Duodenal mucosa (tissue), 2 donors: ENCODE measurements at regions not wholly inside any gene's neighbourhood (a gene's known extent, or its start where the extent isn't known, plus 50 kb on each side); places are given as distances from the start of the nearest gene placed in this dataset.

ENCODE experiments used
- H3K27ac ChIP-seq: one replicate; pipeline ENCODE4 v1.7.0; 2013; ENCODE audit warnings: low read depth, low read length
- H3K27me3 ChIP-seq, 2 donors: one replicate each; pipeline ENCODE4 v1.7.0; 2013; ENCODE audit warnings: low read length in 2 of 2, control low read depth in 1 of 2; ENCODE audit not compliant: insufficient read depth in 2 of 2, control insufficient read depth in 1 of 2
- H3K36me3 ChIP-seq, 2 donors: one replicate each; pipeline ENCODE4 v1.7.0; 2013; ENCODE audit warnings: low read length in 2 of 2, control low read depth in 1 of 2; ENCODE audit not compliant: insufficient read depth in 2 of 2, control insufficient read depth in 1 of 2
- H3K4me1 ChIP-seq, 2 donors: one replicate each; pipeline ENCODE4 v1.7.0; 2013; ENCODE audit warnings: low read length in 2 of 2, control low read depth in 1 of 2; ENCODE audit not compliant: insufficient read depth in 2 of 2, control insufficient read depth in 1 of 2
- H3K4me3 ChIP-seq, 2 donors: one replicate each; pipeline ENCODE4 v1.7.0; 2013; ENCODE audit warnings: low read length in 2 of 2, low read depth in 1 of 2
- H3K9ac ChIP-seq, 2 donors: one replicate each; pipeline ENCODE4 v1.7.0; 2013; ENCODE audit warnings: low read length in 2 of 2, low read depth in 1 of 2
- H3K9me3 ChIP-seq, 2 donors: one replicate each; pipeline ENCODE4 v1.7.0; 2013; ENCODE audit warnings: low read length in 2 of 2, control low read depth in 1 of 2; ENCODE audit not compliant: control insufficient read depth in 1 of 2

DNA sequence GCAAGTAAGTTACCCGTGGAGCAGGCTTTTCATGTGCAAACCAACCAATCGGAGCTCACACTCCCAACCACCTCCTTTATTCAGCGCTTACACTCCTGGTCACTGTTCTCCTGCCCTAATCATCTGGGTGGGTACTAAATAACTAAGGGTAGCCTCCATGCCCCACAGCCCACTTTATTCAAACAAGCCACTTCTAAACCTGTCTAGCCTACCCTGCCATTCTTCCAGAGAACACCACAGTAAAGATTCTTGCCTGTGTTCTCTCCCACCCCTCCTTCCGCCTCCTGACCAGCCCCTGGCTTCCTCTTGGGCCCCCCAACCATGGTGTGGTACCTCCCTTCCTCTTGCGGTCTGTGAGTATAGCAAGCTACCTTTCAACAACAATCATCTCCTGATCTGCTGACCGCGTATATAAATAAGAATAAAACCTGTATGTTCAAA, 581.9 kb downstream of the VRK1 start:
- Histone ChIP-seq H3K9ac (no peak overlapping the region), H3K9me3 (peaks cover 0 to 7% of the 10 kb centered on the region in 2 donors), H3K4me1 (no peaks in the 10 kb centered on the region), H3K4me3 (no peak overlapping the region), H3K36me3 (no peaks in the 10 kb centered on the region), H3K27ac (no peak overlapping the region), H3K27me3 (no peaks in the 10 kb centered on the region)

- Histone ChIP-seq H3K9ac (no peak overlapping the region), H3K4me1 (no peaks in the 10 kb centered on the region), H3K9me3 (peaks cover 0 to 7% of the 10 kb centered on the region in 2 donors), H3K27me3 (no peaks in the 10 kb centered on the region), H3K4me3 (no peak overlapping the region), H3K27ac (no peak overlapping the region), H3K36me3 (no peaks in the 10 kb centered on the region)
Observed at GRCh38 chr14:97380539-97380941, 583.4 kb downstream of the VRK1 start.

GRCh38 chr14:97381309-97381708, 584.1 kb downstream of the VRK1 start:
- H3K27ac ChIP-seq: no peak overlapping the region
- H3K27me3 ChIP-seq: no peaks in the 10 kb centered on the region
- H3K9ac ChIP-seq: no peak overlapping the region
- H3K4me1 ChIP-seq: no peaks in the 10 kb centered on the region
- H3K4me3 ChIP-seq: no peak overlapping the region
- H3K36me3 ChIP-seq: no peaks in the 10 kb centered on the region
- peaks cover 0 to 7% of the 10 kb centered on the region in 2 donors for H3K9me3 ChIP-seq

- Histone ChIP-seq H3K36me3 (no peaks in the 10 kb centered on the region), H3K4me1 (no peaks in the 10 kb centered on the region), H3K27me3 (no peaks in the 10 kb centered on the region), H3K9me3 (peaks cover 0 to 7% of the 10 kb centered on the region in 2 donors), H3K27ac (no peak overlapping the region), H3K4me3 (no peak overlapping the region), H3K9ac (no peak overlapping the region)
Observed at GRCh38 chr14:97382616-97383226, 585.5 kb downstream of the VRK1 start.

GRCh38 chr14:97385727-97386126, 588.5 kb downstream of the VRK1 start:
- no peaks in the 10 kb centered on the region for H3K27me3 ChIP-seq
- H3K27ac ChIP-seq: no peak overlapping the region

GRCh38 chr14:97387252-97387874, 590.2 kb downstream of the VRK1 start:
- Histone ChIP-seq H3K4me1 (no peaks in the 10 kb centered on the region), H3K27me3 (no peaks in the 10 kb centered on the region), H3K4me3 (no peak overlapping the region), H3K36me3 (no peaks in the 10 kb centered on the region), H3K27ac (no peak overlapping the region), H3K9ac (no peak overlapping the region), H3K9me3 (no peaks in the 10 kb centered on the region)

More at GRCh38 chr14:97385727-97386126, 588.5 kb downstream of the VRK1 start:
- no peak overlapping the region for H3K9ac ChIP-seq
- no peak overlapping the region for H3K4me3 ChIP-seq
- no peaks in the 10 kb centered on the region for H3K36me3 ChIP-seq
- peaks cover 0 to 7% of the 10 kb centered on the region in 2 donors for H3K9me3 ChIP-seq
- no peaks in the 10 kb centered on the region for H3K4me1 ChIP-seq

- H3K27me3 ChIP-seq: no peaks in the 10 kb centered on the region
- H3K4me1 ChIP-seq: no peaks in the 10 kb centered on the region
- no peaks in the 10 kb centered on the region for H3K9me3 ChIP-seq
- no peak overlapping the region for H3K4me3 ChIP-seq
- no peaks in the 10 kb centered on the region for H3K36me3 ChIP-seq
- no peak overlapping the region for H3K27ac ChIP-seq
- H3K9ac ChIP-seq: no peak overlapping the region
Observed at GRCh38 chr14:97388408-97388807, 591.2 kb downstream of the VRK1 start.

DNA sequence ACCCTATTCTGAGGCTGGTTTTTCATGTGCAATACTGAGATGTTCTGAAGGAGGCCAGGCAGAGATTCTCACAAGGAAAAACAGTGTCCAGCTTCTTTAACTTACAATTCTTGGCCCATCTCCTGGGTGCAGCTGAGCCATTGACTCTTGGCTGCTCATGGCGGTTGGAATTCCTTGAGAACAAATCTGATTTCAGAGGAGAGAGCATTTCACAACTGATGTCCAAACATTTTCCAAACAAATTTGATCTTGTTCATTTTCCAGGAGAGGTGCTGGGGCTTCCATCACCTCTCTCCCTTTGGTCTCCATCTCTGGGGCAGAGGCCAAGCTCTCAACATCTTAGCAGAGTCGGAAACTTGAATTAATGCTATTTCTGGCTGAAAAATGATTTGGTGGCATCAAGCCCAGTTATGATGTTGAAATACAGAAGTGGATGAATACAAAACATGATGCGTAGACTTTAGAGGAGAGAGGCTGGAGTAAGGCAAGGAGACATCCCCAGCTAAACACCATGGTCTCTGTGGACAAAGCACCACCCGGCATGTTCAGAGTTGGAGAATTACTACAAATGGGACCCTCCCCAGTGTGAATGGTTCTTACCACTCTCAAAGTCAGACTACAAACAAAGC, 593.0 kb downstream of the VRK1 start:
- Histone ChIP-seq H3K9ac (no peak overlapping the region), H3K4me3 (no peak overlapping the region), H3K27ac (no peak overlapping the region), H3K4me1 (no peaks in the 10 kb centered on the region), H3K9me3 (no peaks in the 10 kb centered on the region), H3K27me3 (peaks cover 0 to 2% of the 10 kb centered on the region in 2 donors), H3K36me3 (no peaks in the 10 kb centered on the region)

- Histone ChIP-seq H3K27ac (no peak overlapping the region), H3K4me3 (no peak overlapping the region), H3K4me1 (no peaks in the 10 kb centered on the region), H3K9ac (no peak overlapping the region), H3K9me3 (no peaks in the 10 kb centered on the region), H3K36me3 (no peaks in the 10 kb centered on the region), H3K27me3 (peaks cover 0 to 3% of the 10 kb centered on the region in 2 donors)
Observed at GRCh38 chr14:97393244-97393643, 596.1 kb downstream of the VRK1 start.

- no peaks in the 10 kb centered on the region for H3K9me3 ChIP-seq
- H3K4me1 ChIP-seq: no peaks in the 10 kb centered on the region
- H3K9ac ChIP-seq: no peak overlapping the region
- H3K36me3 ChIP-seq: no peaks in the 10 kb centered on the region
- peaks cover 0 to 3% of the 10 kb centered on the region in 2 donors for H3K27me3 ChIP-seq
- no peak overlapping the region for H3K4me3 ChIP-seq
- H3K27ac ChIP-seq: no peak overlapping the region
Observed at GRCh38 chr14:97395068-97395467, 597.9 kb downstream of the VRK1 start.
